ENCODE measurements at regions not wholly inside any gene's neighbourhood (a gene's known extent, or its start where the extent isn't known, plus 50 kb on each side); places are given as distances from the start of the nearest gene placed in this dataset.

- H3K79me2 ChIP-seq (ENCODE audit: control insufficient read depth, insufficient read depth, low read length), result no peaks in the 10 kb centered on the region
- H3K9me3 ChIP-seq (ENCODE audit: control insufficient read depth, low read depth, low read length), result no peaks in the 10 kb centered on the region
- H3K36me3 ChIP-seq (ENCODE audit: control insufficient read depth in 2 of 2, extremely low read depth in 1 of 2, insufficient read depth in 2 of 2, low read length in 2 of 2), result no peaks in the 10 kb centered on the region
- H3K4me3 ChIP-seq (ENCODE audit: control insufficient read depth in 2 of 3, extremely low read depth in 1 of 3, insufficient read depth in 2 of 3, low read depth in 1 of 3, low read length in 3 of 3), result no peak overlapping the region
- H3K4me1 ChIP-seq (ENCODE audit: control insufficient read depth, extremely low read depth, insufficient read depth, low read length), result no peaks in the 10 kb centered on the region
- H3K4me2 ChIP-seq (ENCODE audit: control insufficient read depth, extremely low read depth, insufficient read depth, low read depth, low read length), result no peak overlapping the region
- TF ChIP-seq CTCF (optimal IDR thresholded peaks at IDR 0.05 in 1 of 3, IDR thresholded peaks at IDR 0.05 in 1 of 3, conservative IDR thresholded peaks at IDR 0.05 in 1 of 3; ENCODE audit: extremely low read depth in 1 of 3, insufficient read depth in 2 of 3, low read length in 3 of 3) (no peak), EZH2 (IDR thresholded peaks at IDR 0.05; ENCODE audit: low read length) (no peak)
- DNase-seq (ENCODE audit: low read depth, low spot score) (no peak), FAIRE-seq (no peak)
- dilution Hi-C loops (cut with MboI; ENCODE audit: extremely low pct_ligation_motif_present, low sequenced_read_pairs), result no loop called here
- H3K9ac ChIP-seq (ENCODE audit: control insufficient read depth, extremely low read depth, insufficient read depth, low read length), result no peak overlapping the region
- H4K20me1 ChIP-seq (ENCODE audit: control insufficient read depth, extremely low read depth, insufficient read depth, low read length), result no peaks in the 10 kb centered on the region
- H3K27ac ChIP-seq (ENCODE audit: control insufficient read depth, insufficient read depth, low read length), result no peak overlapping the region
- no peak overlapping the region for H2AFZ ChIP-seq (ENCODE audit: control insufficient read depth, low read length)
- no peaks in the 10 kb centered on the region for H3K27me3 ChIP-seq (ENCODE audit: control insufficient read depth, extremely low read depth, insufficient read depth, low read length)
- H3K9me1 ChIP-seq (ENCODE audit: control insufficient read depth, extremely low read depth, insufficient read depth, low read length), result no peaks in the 10 kb centered on the region
Measured at GRCh38 chr18:45270289-45270771, 344.9 kb upstream of the SLC14A2 start.

GRCh38 chr18:45274026-45274425, 341.2 kb upstream of the SLC14A2 start:
- no peaks in the 10 kb centered on the region for H3K79me2 ChIP-seq (ENCODE audit: control insufficient read depth, insufficient read depth, low read length)
- no peak overlapping the region for H2AFZ ChIP-seq (ENCODE audit: control insufficient read depth, low read length)
- no peak overlapping the region for H3K4me3 ChIP-seq (ENCODE audit: control insufficient read depth in 2 of 3, extremely low read depth in 1 of 3, insufficient read depth in 2 of 3, low read depth in 1 of 3, low read length in 3 of 3)
- no peaks in the 10 kb centered on the region for H3K36me3 ChIP-seq (ENCODE audit: control insufficient read depth in 2 of 2, extremely low read depth in 1 of 2, insufficient read depth in 2 of 2, low read length in 2 of 2)
- H3K27ac ChIP-seq (ENCODE audit: control insufficient read depth, insufficient read depth, low read length), result no peak overlapping the region
- H3K4me1 ChIP-seq (ENCODE audit: control insufficient read depth, extremely low read depth, insufficient read depth, low read length), result no peaks in the 10 kb centered on the region
- H3K4me2 ChIP-seq (ENCODE audit: control insufficient read depth, extremely low read depth, insufficient read depth, low read depth, low read length), result no peak overlapping the region
- H3K9me1 ChIP-seq (ENCODE audit: control insufficient read depth, extremely low read depth, insufficient read depth, low read length), result no peaks in the 10 kb centered on the region
- no peaks in the 10 kb centered on the region for H4K20me1 ChIP-seq (ENCODE audit: control insufficient read depth, extremely low read depth, insufficient read depth, low read length)
- no peaks in the 10 kb centered on the region for H3K9me3 ChIP-seq (ENCODE audit: control insufficient read depth, low read depth, low read length)
- DNase-seq (ENCODE audit: low read depth, low spot score) (no peak), FAIRE-seq (no peak)
- dilution Hi-C loops (cut with MboI; ENCODE audit: extremely low pct_ligation_motif_present, low sequenced_read_pairs), result no loop called here
- H3K27me3 ChIP-seq (ENCODE audit: control insufficient read depth, extremely low read depth, insufficient read depth, low read length), result no peaks in the 10 kb centered on the region
- TF ChIP-seq EZH2 (IDR thresholded peaks at IDR 0.05; ENCODE audit: low read length), result no peak
- TF ChIP-seq CTCF (optimal IDR thresholded peaks at IDR 0.05 in 1 of 3, IDR thresholded peaks at IDR 0.05 in 1 of 3, conservative IDR thresholded peaks at IDR 0.05 in 1 of 3; ENCODE audit: extremely low read depth in 1 of 3, insufficient read depth in 2 of 3, low read length in 3 of 3), result no peak
- no peak overlapping the region for H3K9ac ChIP-seq (ENCODE audit: control insufficient read depth, extremely low read depth, insufficient read depth, low read length)
